Bronchial epithelial cell (primary cell): ENCODE measurements at regions not wholly inside any gene's neighbourhood (a gene's known extent, or its start where the extent isn't known, plus 50 kb on each side); places are given as distances from the start of the nearest gene placed in this dataset.

ENCODE experiments used
- DNase-seq: peaks from one replicate; pipeline ENCODE4 v3.0.0-alpha.2; 2010; ENCODE audit warnings: low read depth
- FAIRE-seq: peaks from 2 replicates; lab custom pipeline; 2011; peaks lifted over from hg19 to GRCh38; lab: Jason Lieb, UNC
- H3K27me3 ChIP-seq: 2 replicates; pipeline ENCODE4 v1.5.1; 2011; ENCODE audit warnings: low read length; ENCODE audit not compliant: control insufficient read depth, insufficient read depth
- H3K36me3 ChIP-seq: 2 replicates; pipeline ENCODE4 v1.5.1; 2011; ENCODE audit warnings: low read length; ENCODE audit not compliant: control insufficient read depth, insufficient read depth
- H3K4me3 ChIP-seq: 2 replicates; pipeline ENCODE4 v1.5.1; 2011; ENCODE audit warnings: mild to moderate bottlenecking, low read depth, low read length, control low read depth
- CTCF ChIP-seq: IDR thresholded peaks from 2 replicates; pipeline ENCODE4 v1.5.1; 2011; ENCODE audit warnings: mild to moderate bottlenecking, moderate library complexity, low read length, control low read depth, inconsistent platforms; ENCODE audit not compliant: insufficient read depth, severe bottlenecking

- Histone ChIP-seq H3K36me3 (no peaks in the 10 kb centered on the region), H3K4me3 (no peak overlapping the region), H3K27me3 (no peaks in the 10 kb centered on the region)
- TF ChIP-seq CTCF: no peak
- DNase-seq (no peak), FAIRE-seq (no peak)
Measured at GRCh38 chr5:124796495-124796894, 50.1 kb upstream of the ZNF608 start.

- no peak for FAIRE-seq
- no peak for DNase-seq
- TF ChIP-seq CTCF: no peak
- no peaks in the 10 kb centered on the region for H3K36me3 ChIP-seq
- H3K27me3 ChIP-seq: no peaks in the 10 kb centered on the region
- no peak overlapping the region for H3K4me3 ChIP-seq
Measured at GRCh38 chr5:124797665-124798087, 51.2 kb upstream of the ZNF608 start.

GRCh38 chr5:124798890-124799289 lies 52.5 kb upstream of the ZNF608 start:
- no peaks in the 10 kb centered on the region for H3K27me3 ChIP-seq
- no peak overlapping the region for H3K4me3 ChIP-seq
- TF ChIP-seq CTCF: no peak
- DNase-seq (no peak), FAIRE-seq (no peak)
- no peaks in the 10 kb centered on the region for H3K36me3 ChIP-seq

GRCh38 chr5:124801551-124801950 lies 55.1 kb upstream of the ZNF608 start:
- no peak for TF ChIP-seq CTCF
- Histone ChIP-seq H3K27me3 (no peaks in the 10 kb centered on the region), H3K4me3 (no peak overlapping the region), H3K36me3 (no peaks in the 10 kb centered on the region)
- DNase-seq (no peak), FAIRE-seq (no peak)

- no peak for FAIRE-seq
- no peaks in the 10 kb centered on the region for H3K27me3 ChIP-seq
- TF ChIP-seq CTCF: no peak
- DNase-seq: no peak
- no peak overlapping the region for H3K4me3 ChIP-seq
- H3K36me3 ChIP-seq: no peaks in the 10 kb centered on the region
Measured at GRCh38 chr5:124803617-124804323, 57.3 kb upstream of the ZNF608 start.

- Histone ChIP-seq H3K27me3 (no peaks in the 10 kb centered on the region), H3K4me3 (no peak overlapping the region), H3K36me3 (no peaks in the 10 kb centered on the region)
- no peak for TF ChIP-seq CTCF
- FAIRE-seq (no peak), DNase-seq (no peak)
Measured at GRCh38 chr5:124806026-124806372, 59.6 kb upstream of the ZNF608 start.
